AG20443 (cell line): ENCODE measurements at regions not wholly inside any gene's neighbourhood (a gene's known extent, or its start where the extent isn't known, plus 50 kb on each side); places are given as distances from the start of the nearest gene placed in this dataset.

Source experiments
- DNase-seq: peaks from one replicate; pipeline ENCODE4 v3.0.0; 2012; ENCODE audit warnings: low spot score, mixed read lengths

- no peak for DNase-seq
Measured at GRCh38 chr5:96035796-96036195, 74.1 kb upstream of the ELL2 start.

GRCh38 chr5:96033116-96033515, 71.5 kb upstream of the ELL2 start:
- no peak for DNase-seq

- peak; percentile 58 for DNase-seq
Measured at GRCh38 chr5:96031811-96032261, 70.2 kb upstream of the ELL2 start.

- no peak for DNase-seq
Measured at GRCh38 chr5:96031180-96031579, 69.5 kb upstream of the ELL2 start.

GRCh38 chr5:96026406-96027041, 64.9 kb upstream of the ELL2 start:
- peak; percentile 52 for DNase-seq

- DNase-seq: no peak
Measured at GRCh38 chr5:96024683-96025475, 63.2 kb upstream of the ELL2 start.

- peak; percentile 50 for DNase-seq
Measured at GRCh38 chr5:96023518-96023917, 61.9 kb upstream of the ELL2 start.

- no peak for DNase-seq
Measured at GRCh38 chr5:96022971-96023370, 61.3 kb upstream of the ELL2 start.

GRCh38 chr5:96017951-96018350, 56.3 kb upstream of the ELL2 start:
- DNase-seq: peak; percentile 43

GRCh38 chr5:96016216-96016615, 54.6 kb upstream of the ELL2 start:
- no peak for DNase-seq

- DNase-seq: no peak
Measured at GRCh38 chr5:96015709-96016108, 54.1 kb upstream of the ELL2 start.

- DNase-seq: no peak
Measured at GRCh38 chr5:96014395-96014794, 52.7 kb upstream of the ELL2 start.

- DNase-seq: no peak
Measured at GRCh38 chr5:96013254-96013653, 51.6 kb upstream of the ELL2 start.

- DNase-seq: no peak
Measured at GRCh38 chr5:96012399-96012798, 50.7 kb upstream of the ELL2 start.
